PC-3 (cell line): ENCODE measurements at regions not wholly inside any gene's neighbourhood (a gene's known extent, or its start where the extent isn't known, plus 50 kb on each side); places are given as distances from the start of the nearest gene placed in this dataset.
"Not testable (repeated sequence)": the region's sequence is repeated elsewhere in the genome, so short reads cannot be mapped to it uniquely, and the experiment has no call there.

Source experiments
- ATAC-seq: fragments of 200-7000 bp; cut with Tn5 transposase; 2 replicates; pipeline ENCODE4 v1.9.1; 2020; ENCODE audit warnings: mild to moderate bottlenecking, moderate library complexity
- BruUV-seq: library from RNA; stranded (reverse); fragments of 400-500 nt; replicated peaks from 2 replicates; lab custom pipeline; 2021; lab: Mats Ljungman, UMichigan
- CTCF ChIA-PET: fragments of 300-600 bp; sonication (Branson Sonifier 250); formaldehyde crosslinking; loops from one replicate; lab custom pipeline; 2022; ENCODE audit warnings: antibody characterized with exemption; lab: Charles Lee
- POLR2A ChIA-PET: fragments of 300-600 bp; sonication (Branson Sonifier 250); formaldehyde crosslinking; loops from one replicate; lab custom pipeline; 2022; ENCODE audit warnings: antibody characterized with exemption; ENCODE audit not compliant: unreplicated experiment; lab: Charles Lee
- DNase-seq: peaks from one replicate; pipeline ENCODE4 v3.0.0-alpha.2; 2015
- H2AFZ ChIP-seq: fragments of 300-600 bp; sonication (generic); 2 replicates; pipeline ENCODE4 v1.6.0; 2016; ENCODE audit warnings: antibody characterized with exemption, low read length
- H3F3A ChIP-seq: fragments of 300-600 bp; sonication (generic); one replicate; pipeline ENCODE4 v1.6.0; 2017; ENCODE audit warnings: antibody characterized with exemption, low read length, control low read depth, mild to moderate bottlenecking; ENCODE audit not compliant: unreplicated experiment
- H3K27ac ChIP-seq: fragments of 300-600 bp; sonication (generic); 2 replicates; pipeline ENCODE4 v1.5.1; 2016; ENCODE audit warnings: mild to moderate bottlenecking, low read length
- H3K27me3 ChIP-seq: fragments of 300-600 bp; sonication (generic); 2 replicates; pipeline ENCODE4 v1.6.1; 2016; ENCODE audit warnings: low read length, mixed read lengths
- H3K36me3 ChIP-seq: fragments of 300-600 bp; sonication (generic); 2 replicates; pipeline ENCODE4 v1.6.1; 2016; ENCODE audit warnings: low read depth, mixed run types, low read length, mixed read lengths
- H3K4me1 ChIP-seq: fragments of 300-600 bp; sonication (generic); 2 replicates; pipeline ENCODE4 v1.5.1; 2016; ENCODE audit warnings: low read length; ENCODE audit not compliant: insufficient read depth
- H3K4me2 ChIP-seq: fragments of 300-600 bp; sonication (generic); 2 replicates; pipeline ENCODE4 v1.6.0; 2016; ENCODE audit warnings: low read length
- H3K4me3 ChIP-seq: fragments of 300-600 bp; sonication (generic); 2 replicates; pipeline ENCODE4 v1.5.1; 2016; ENCODE audit warnings: mild to moderate bottlenecking, low read length, mixed read lengths
- H3K79me2 ChIP-seq: fragments of 300-600 bp; sonication (generic); 2 replicates; pipeline ENCODE4 v1.6.1; 2017; ENCODE audit warnings: low read length, mixed read lengths
- H3K9ac ChIP-seq: fragments of 300-600 bp; sonication (generic); 2 replicates; pipeline ENCODE4 v1.6.0; 2016; ENCODE audit warnings: mild to moderate bottlenecking, low read length
- H3K9me2 ChIP-seq: fragments of 300-600 bp; sonication (generic); replicated peaks from 2 replicates; pipeline ENCODE4 v1.6.1; 2016; ENCODE audit warnings: mixed run types, low read length, mixed read lengths
- H3K9me3 ChIP-seq: fragments of 300-600 bp; sonication (generic); 2 replicates; pipeline ENCODE4 v1.6.1; 2016; ENCODE audit warnings: low read length, mixed read lengths
- H4K20me1 ChIP-seq: fragments of 300-600 bp; sonication (generic); 2 replicates; pipeline ENCODE4 v1.6.1; 2016; ENCODE audit warnings: low read length, mixed read lengths
- CTCF ChIP-seq: fragments of 300-600 bp; sonication (generic); conservative IDR thresholded peaks from 2 replicates; pipeline ENCODE4 v1.5.1; 2017; ENCODE audit warnings: antibody characterized with exemption, low read depth, mild to moderate bottlenecking, low read length
- EZH2 ChIP-seq: fragments of 300-600 bp; sonication (generic); IDR thresholded peaks from one replicate; pipeline ENCODE4 v1.6.1; 2017; ENCODE audit warnings: antibody characterized with exemption, mild to moderate bottlenecking, low read length; ENCODE audit not compliant: unreplicated experiment
- EZH2phosphoT487 ChIP-seq: fragments of 300-600 bp; sonication (generic); IDR thresholded peaks from 2 replicates; pipeline ENCODE4 v1.6.1; 2018; ENCODE audit warnings: mild to moderate bottlenecking, antibody characterized with exemption, low read length, borderline replicate concordance
- intact Hi-C: fragments of 100-400 bp; cut with micrococcal nuclease; formaldehyde crosslinking; loops from 2 replicates; pipeline ENCODE4 v1.9.0; 2023

- POLR2A ChIA-PET: no interaction called here
- no TSS peak for BruUV-seq
- no peaks in the 10 kb centered on the region for H3K36me3 ChIP-seq
- ATAC-seq: peak; percentile 62
- H3K4me3 ChIP-seq: no peak overlapping the region
- H3K27ac ChIP-seq: peak overlapping the region; percentile 51
- peak overlapping the region; percentile 39; the same call in 1 of the 2 replicates for H3K4me2 ChIP-seq
- no peaks in the 10 kb centered on the region for H3K79me2 ChIP-seq
- no peak overlapping the region for H2AFZ ChIP-seq
- peak; percentile 87 for DNase-seq
- H4K20me1 ChIP-seq: no peaks in the 10 kb centered on the region
- no peak for TF ChIP-seq CTCF
- no peak for TF ChIP-seq EZH2phosphoT487
- no peak for TF ChIP-seq EZH2
- no peaks in the 10 kb centered on the region for H3F3A ChIP-seq
- CTCF ChIA-PET: no interaction called here
- H3K9me2 ChIP-seq: no peaks in the 10 kb centered on the region
- H3K9me3 ChIP-seq: peaks cover 5% of the 10 kb centered on the region; the same call in 1 of the 2 replicates
- H3K27me3 ChIP-seq: no peaks in the 10 kb centered on the region
- H3K4me1 ChIP-seq: peaks cover 14% of the 10 kb centered on the region
- H3K9ac ChIP-seq: no peak overlapping the region
- intact Hi-C loops: no loop called here
Measured at GRCh38 chr1:199490769-199491527, 536.6 kb upstream of the NR5A2 start.

- DNase-seq (no peak), ATAC-seq (no peak)
- no peak overlapping the region for H3K4me3 ChIP-seq
- ChIA-PET POLR2A (no interaction called here), CTCF (no interaction called here)
- no peaks in the 10 kb centered on the region for H3K27me3 ChIP-seq
- H3K9ac ChIP-seq: no peak overlapping the region
- BruUV-seq: no TSS peak
- intact Hi-C loops: no loop called here
- no peak overlapping the region for H3K27ac ChIP-seq
- no peak overlapping the region for H2AFZ ChIP-seq
- no peaks in the 10 kb centered on the region for H3K36me3 ChIP-seq
- H3K79me2 ChIP-seq: no peaks in the 10 kb centered on the region
- H3K9me3 ChIP-seq: peaks cover 5% of the 10 kb centered on the region; the same call in 1 of the 2 replicates
- TF ChIP-seq CTCF: no peak
- no peak for TF ChIP-seq EZH2phosphoT487
- no peak for TF ChIP-seq EZH2
- H3K4me1 ChIP-seq: peaks cover 10% of the 10 kb centered on the region
- H3K9me2 ChIP-seq: no peaks in the 10 kb centered on the region
- H3K4me2 ChIP-seq: no peak overlapping the region
- H3F3A ChIP-seq: no peaks in the 10 kb centered on the region
- H4K20me1 ChIP-seq: no peaks in the 10 kb centered on the region
Measured at GRCh38 chr1:199495432-199495831, 532.1 kb upstream of the NR5A2 start.

GRCh38 chr1:199498802-199499201 is 528.7 kb upstream of the NR5A2 start:
- H3K79me2 ChIP-seq, ATAC-seq, H3F3A ChIP-seq, CTCF ChIA-PET, H3K27ac ChIP-seq, BruUV-seq, H3K9me2 ChIP-seq, H3K9ac ChIP-seq, H3K4me3 ChIP-seq, H3K4me2 ChIP-seq, H3K4me1 ChIP-seq, H3K9me3 ChIP-seq, POLR2A ChIA-PET, H2AFZ ChIP-seq, DNase-seq, H3K36me3 ChIP-seq, intact Hi-C loops, H4K20me1 ChIP-seq, H3K27me3 ChIP-seq: not testable (repeated sequence)
